ENCODE measurements at regions not wholly inside any gene's neighbourhood (a gene's known extent, or its start where the extent isn't known, plus 50 kb on each side); places are given as distances from the start of the nearest gene placed in this dataset.

GRCh38 chr22:49097171-49097925, 730.3 kb downstream of the BRD1 start:
- ATAC-seq: no peak

GRCh38 chr22:49096476-49096875, 731.2 kb downstream of the BRD1 start:
- ATAC-seq: no peak
- no peak for TF ChIP-seq ZNF565 (CRISPR knock-in tag; conservative IDR thresholded peaks at IDR 0.05; ENCODE audit: low read depth)
- no peak for TF ChIP-seq ARNTL (CRISPR knock-in tag; IDR thresholded peaks at IDR 0.05; ENCODE audit: borderline replicate concordance, low read depth)
- TF ChIP-seq BACH2 (CRISPR knock-in tag; IDR thresholded peaks at IDR 0.05; ENCODE audit: borderline replicate concordance): no peak
- no peak for TF ChIP-seq RARB (CRISPR knock-in tag; IDR thresholded peaks at IDR 0.05)
- TF ChIP-seq OSR1 (CRISPR knock-in tag; IDR thresholded peaks at IDR 0.05): no peak
- no peak for TF ChIP-seq TCF4 (CRISPR knock-in tag; IDR thresholded peaks at IDR 0.05; ENCODE audit: borderline replicate concordance)
- no peak for TF ChIP-seq TSHZ2 (CRISPR knock-in tag; IDR thresholded peaks at IDR 0.05)
- TF ChIP-seq CSDC2 (CRISPR knock-in tag; IDR thresholded peaks at IDR 0.05): no peak
- TF ChIP-seq ISL1 (CRISPR knock-in tag; IDR thresholded peaks at IDR 0.05): no peak
- no peak for TF ChIP-seq PPARA (CRISPR knock-in tag; IDR thresholded peaks at IDR 0.05; ENCODE audit: borderline replicate concordance)
- no peak for TF ChIP-seq SNAI2 (CRISPR knock-in tag; IDR thresholded peaks at IDR 0.05)
- no peak for TF ChIP-seq ZFP3 (CRISPR knock-in tag; IDR thresholded peaks at IDR 0.05)

More at GRCh38 chr22:49097171-49097925, 730.3 kb downstream of the BRD1 start:
- TF ChIP-seq ZFP3 (CRISPR knock-in tag; IDR thresholded peaks at IDR 0.05) (no peak), GLIS3 (CRISPR knock-in tag; IDR thresholded peaks at IDR 0.05) (no peak), ARNTL (CRISPR knock-in tag; IDR thresholded peaks at IDR 0.05; ENCODE audit: borderline replicate concordance, low read depth) (no peak), ESRRG (CRISPR knock-in tag; IDR thresholded peaks at IDR 0.05) (no peak), SNAI2 (CRISPR knock-in tag; IDR thresholded peaks at IDR 0.05) (no peak), OSR1 (CRISPR knock-in tag; IDR thresholded peaks at IDR 0.05) (no peak), POU6F1 (CRISPR knock-in tag; IDR thresholded peaks at IDR 0.05; ENCODE audit: borderline replicate concordance, low read depth) (no peak), TCF4 (CRISPR knock-in tag; IDR thresholded peaks at IDR 0.05; ENCODE audit: borderline replicate concordance) (no peak), ZC3H10 (CRISPR knock-in tag; IDR thresholded peaks at IDR 0.05) (no peak), CSDC2 (CRISPR knock-in tag; IDR thresholded peaks at IDR 0.05) (no peak), ZNF70 (CRISPR knock-in tag; IDR thresholded peaks at IDR 0.05) (no peak), ZNF8 (CRISPR knock-in tag; IDR thresholded peaks at IDR 0.05) (no peak), CREB5 (CRISPR knock-in tag; IDR thresholded peaks at IDR 0.05; ENCODE audit: low read depth) (no peak), ISL1 (CRISPR knock-in tag; IDR thresholded peaks at IDR 0.05) (no peak), RARB (CRISPR knock-in tag; IDR thresholded peaks at IDR 0.05) (no peak), CSRNP3 (CRISPR knock-in tag; IDR thresholded peaks at IDR 0.05) (no peak), ZFP30 (CRISPR knock-in tag; IDR thresholded peaks at IDR 0.05) (no peak), BACH2 (CRISPR knock-in tag; IDR thresholded peaks at IDR 0.05; ENCODE audit: borderline replicate concordance) (no peak), TSHZ2 (CRISPR knock-in tag; IDR thresholded peaks at IDR 0.05) (no peak)

Data from SK-N-SH treated with all-trans-retinoic acid at 6 μM for 48 hours (cell line).